Osteocyte (in vitro differentiated cells): ENCODE measurements at regions not wholly inside any gene's neighbourhood (a gene's known extent, or its start where the extent isn't known, plus 50 kb on each side); places are given as distances from the start of the nearest gene placed in this dataset.
A peak's percentile ranks its signal among the peaks of the same experiment; 100 is the strongest.

ENCODE experiments used
- DNase-seq: peaks from one replicate; pipeline ENCODE4 v3.0.0; 2021; ENCODE audit warnings: mixed read lengths; ENCODE audit not compliant: unreplicated experiment; ENCODE audit errors: extremely low spot score
- H3K27ac Mint-ChIP-seq: one replicate; pipeline ENCODE4 v1.8.0; 2021; ENCODE audit warnings: mild to moderate bottlenecking, mixed read lengths; ENCODE audit not compliant: unreplicated experiment
- H3K27me3 Mint-ChIP-seq: one replicate; pipeline ENCODE4 v1.8.0; 2021; ENCODE audit warnings: mixed read lengths; ENCODE audit not compliant: unreplicated experiment
- H3K36me3 Mint-ChIP-seq: one replicate; pipeline ENCODE4 v1.8.0; 2021; ENCODE audit warnings: mixed read lengths; ENCODE audit not compliant: unreplicated experiment
- H3K4me1 Mint-ChIP-seq: one replicate; pipeline ENCODE4 v1.8.0; 2021; ENCODE audit warnings: mixed read lengths; ENCODE audit not compliant: unreplicated experiment
- H3K4me3 Mint-ChIP-seq: one replicate; pipeline ENCODE4 v1.8.0; 2021; ENCODE audit warnings: mild to moderate bottlenecking, moderate library complexity, mixed read lengths; ENCODE audit not compliant: unreplicated experiment
- H3K9me3 Mint-ChIP-seq: one replicate; pipeline ENCODE4 v1.8.0; 2021; ENCODE audit warnings: mixed read lengths; ENCODE audit not compliant: unreplicated experiment
- CTCF ChIP-seq: fragments of 200-600 bp; sonication (generic); IDR thresholded peaks from 2 replicates; pipeline ENCODE4 v1.5.0; 2021; ENCODE audit warnings: antibody characterized with exemption, mild to moderate bottlenecking, moderate library complexity

DNA sequence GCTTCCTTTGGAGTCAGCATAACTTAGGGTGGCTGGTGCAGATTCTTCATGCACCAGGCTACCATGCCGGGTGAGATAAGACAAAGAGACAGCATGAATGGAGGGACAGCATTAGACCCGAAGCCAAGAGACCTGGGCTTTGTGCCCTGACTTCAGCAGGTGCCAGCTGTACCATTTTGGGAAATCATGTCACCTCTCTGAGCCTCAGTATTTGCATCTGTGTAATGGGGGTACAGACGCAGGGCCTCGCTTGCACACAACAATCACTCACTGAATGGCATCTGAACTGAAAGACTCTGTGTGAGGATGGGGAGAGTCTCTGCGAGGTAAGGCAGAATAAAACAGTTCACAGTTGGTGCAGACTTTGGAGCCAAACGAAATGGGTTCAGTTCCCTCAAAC lies 1053.7 kb downstream of the VRK1 start:
- Mint-ChIP-seq H3K4me1 (no peaks in the 10 kb centered on the region), H3K4me3 (no peak overlapping the region), H3K36me3 (no peaks in the 10 kb centered on the region), H3K9me3 (peaks cover 36% of the 10 kb centered on the region), H3K27ac (no peak overlapping the region), H3K27me3 (no peaks in the 10 kb centered on the region)
- DNase-seq: peak; percentile 66
- no peak for TF ChIP-seq CTCF

DNA sequence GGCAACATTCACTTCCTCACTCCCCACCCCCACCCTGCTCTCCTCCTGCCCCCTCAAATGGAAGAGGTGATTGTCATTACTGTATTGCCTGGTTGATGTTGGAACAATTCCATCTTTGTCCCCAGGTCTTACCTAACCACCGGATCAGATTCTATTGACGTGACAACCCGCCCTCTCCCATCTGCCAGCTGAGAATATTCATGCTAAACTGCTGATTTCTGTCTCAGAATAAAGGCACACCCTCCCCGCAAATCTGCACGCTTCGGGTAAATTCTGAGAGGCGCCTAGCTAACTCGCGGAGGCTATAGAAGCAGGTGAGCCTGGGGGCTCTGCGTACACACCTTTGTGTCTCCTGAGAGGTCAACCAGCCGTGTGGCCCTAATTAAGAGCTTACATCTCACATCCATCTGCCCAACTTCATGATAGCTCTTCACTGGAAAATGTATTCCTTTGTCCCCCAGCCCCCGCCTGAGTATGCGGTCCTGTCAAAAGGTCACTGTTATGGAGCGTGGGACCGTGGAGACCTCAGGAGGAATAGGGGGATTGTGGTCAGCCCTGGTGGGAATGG lies 1054.3 kb downstream of the VRK1 start:
- H3K27me3 Mint-ChIP-seq: no peaks in the 10 kb centered on the region
- H3K4me3 Mint-ChIP-seq: no peak overlapping the region
- peaks cover 39% of the 10 kb centered on the region for H3K9me3 Mint-ChIP-seq
- peak; percentile 63 for DNase-seq
- H3K27ac Mint-ChIP-seq: no peak overlapping the region
- TF ChIP-seq CTCF: no peak
- no peaks in the 10 kb centered on the region for H3K36me3 Mint-ChIP-seq
- no peaks in the 10 kb centered on the region for H3K4me1 Mint-ChIP-seq

- Mint-ChIP-seq H3K27ac (no peak overlapping the region), H3K4me1 (no peaks in the 10 kb centered on the region), H3K4me3 (no peak overlapping the region), H3K36me3 (no peaks in the 10 kb centered on the region), H3K9me3 (peaks cover 40% of the 10 kb centered on the region), H3K27me3 (no peaks in the 10 kb centered on the region)
- DNase-seq: no peak
- TF ChIP-seq CTCF: no peak
Measured at GRCh38 chr14:97854918-97855317, 1057.7 kb downstream of the VRK1 start.

- no peak for TF ChIP-seq CTCF
- Mint-ChIP-seq H3K27me3 (no peaks in the 10 kb centered on the region), H3K4me1 (no peaks in the 10 kb centered on the region), H3K4me3 (no peak overlapping the region), H3K27ac (no peak overlapping the region), H3K36me3 (no peaks in the 10 kb centered on the region), H3K9me3 (peaks cover 54% of the 10 kb centered on the region)
- no peak for DNase-seq
Measured at GRCh38 chr14:97866195-97866594, 1069.0 kb downstream of the VRK1 start.

DNA sequence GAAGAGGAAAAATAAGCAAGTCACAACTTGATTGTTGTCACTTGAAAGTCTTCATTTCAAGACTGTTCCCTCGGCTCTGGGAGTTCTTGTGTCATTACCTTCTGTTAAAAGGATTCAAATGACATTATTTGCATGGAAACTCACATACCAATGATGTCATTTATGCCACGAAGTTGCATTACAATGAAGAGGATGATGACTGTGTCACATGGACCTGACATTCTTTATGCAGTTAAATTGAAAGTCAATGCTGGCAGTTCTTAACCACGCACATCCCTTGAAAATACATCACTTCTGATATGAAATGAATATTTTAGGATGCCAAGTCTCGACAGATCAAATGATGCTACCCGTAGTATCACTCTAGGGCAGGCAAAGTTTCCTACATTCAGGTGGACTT lies 1069.5 kb downstream of the VRK1 start:
- Mint-ChIP-seq H3K9me3 (peaks cover 51% of the 10 kb centered on the region), H3K27ac (no peak overlapping the region), H3K4me3 (no peak overlapping the region), H3K36me3 (no peaks in the 10 kb centered on the region), H3K4me1 (no peaks in the 10 kb centered on the region), H3K27me3 (no peaks in the 10 kb centered on the region)
- DNase-seq: no peak
- no peak for TF ChIP-seq CTCF
